Mucosa of rectum (tissue), 2 donors: ENCODE measurements at regions not wholly inside any gene's neighbourhood (a gene's known extent, or its start where the extent isn't known, plus 50 kb on each side); places are given as distances from the start of the nearest gene placed in this dataset.
"Not testable (repeated sequence)": the region's sequence is repeated elsewhere in the genome, so short reads cannot be mapped to it uniquely, and the experiment has no call there.

Experiments
- H3K27ac ChIP-seq, 2 donors: one replicate each; pipeline ENCODE4 v1.7.0; 2013; ENCODE audit warnings: inconsistent platforms in 2 of 2, low read depth in 2 of 2, low read length in 2 of 2
- H3K27me3 ChIP-seq, 2 donors: one replicate each; pipeline ENCODE4 v1.7.0; 2013; ENCODE audit warnings: low read length in 2 of 2; ENCODE audit not compliant: control insufficient read depth in 2 of 2, insufficient read depth in 2 of 2
- H3K36me3 ChIP-seq, 2 donors: one replicate each; pipeline ENCODE4 v1.7.0; 2013; ENCODE audit warnings: low read length in 2 of 2; ENCODE audit not compliant: control insufficient read depth in 2 of 2, insufficient read depth in 2 of 2
- H3K4me1 ChIP-seq, 2 donors: one replicate each; pipeline ENCODE4 v1.7.0; 2013; ENCODE audit warnings: low read length in 2 of 2, mild to moderate bottlenecking in 1 of 2; ENCODE audit not compliant: control insufficient read depth in 2 of 2, insufficient read depth in 2 of 2
- H3K4me3 ChIP-seq, 2 donors: one replicate each; pipeline ENCODE4 v1.7.0; 2013; ENCODE audit warnings: low read length in 2 of 2
- H3K9ac ChIP-seq, 2 donors: one replicate each; pipeline ENCODE4 v1.7.0; 2013; ENCODE audit warnings: low read length in 2 of 2, low read depth in 1 of 2, mild to moderate bottlenecking in 1 of 2
- H3K9me3 ChIP-seq, 2 donors: one replicate each; pipeline ENCODE4 v1.7.0; 2013; ENCODE audit warnings: low read length in 2 of 2; ENCODE audit not compliant: control insufficient read depth in 2 of 2
- donor health status: healthy.
- donor health status: Normal muscosa, but diverticular disease.

DNA sequence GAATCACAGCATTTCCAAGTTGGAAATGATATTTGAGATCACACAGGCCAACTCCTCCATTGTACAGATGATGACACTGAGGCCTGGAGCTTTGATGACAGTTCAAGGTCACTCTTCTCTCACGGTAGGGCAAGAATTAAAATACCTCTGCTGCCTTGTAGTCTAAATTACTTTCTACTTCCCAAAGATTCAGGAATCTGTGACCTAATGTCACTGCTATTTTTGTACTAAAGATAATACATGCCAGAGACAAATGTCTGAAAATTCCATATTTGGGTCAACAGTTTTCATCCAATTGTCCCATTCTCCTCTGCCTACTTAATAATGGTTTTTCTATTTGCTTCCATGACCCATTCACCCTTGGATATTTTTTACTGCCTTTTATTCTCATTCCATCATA, 160.0 kb downstream of the SOD2 start:
- no peak overlapping the region for H3K27ac ChIP-seq
- H3K4me3 ChIP-seq = no peak overlapping the region
- no peaks in the 10 kb centered on the region for H3K9me3 ChIP-seq
- H3K9ac ChIP-seq = no peak overlapping the region
- H3K4me1 ChIP-seq = no peaks in the 10 kb centered on the region
- H3K27me3 ChIP-seq = no peaks in the 10 kb centered on the region
- no peaks in the 10 kb centered on the region for H3K36me3 ChIP-seq

DNA sequence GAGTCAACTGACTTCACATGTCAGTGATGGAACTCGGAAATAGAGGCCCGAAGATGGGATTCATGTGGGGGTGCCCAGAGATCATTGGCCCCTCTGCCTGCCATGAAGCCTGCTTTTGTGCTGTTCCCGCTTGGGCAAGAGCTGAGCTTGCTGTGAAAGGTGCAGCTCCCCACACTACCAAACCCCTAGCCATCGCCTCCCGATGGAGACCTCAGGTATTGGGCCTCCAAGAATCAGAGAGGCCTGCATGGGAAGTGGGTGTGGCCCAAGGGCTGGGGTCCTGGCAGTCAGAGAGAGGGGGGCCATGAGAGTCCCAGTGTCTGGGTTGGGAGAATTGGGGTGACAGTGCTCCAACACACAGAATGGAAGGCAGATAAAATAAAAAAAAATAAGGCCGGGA, 160.9 kb downstream of the SOD2 start:
- H3K27ac ChIP-seq = no peak overlapping the region
- H3K4me1 ChIP-seq = no peaks in the 10 kb centered on the region
- no peaks in the 10 kb centered on the region for H3K36me3 ChIP-seq
- H3K27me3 ChIP-seq = no peaks in the 10 kb centered on the region
- H3K4me3 ChIP-seq = no peak overlapping the region
- H3K9me3 ChIP-seq = no peaks in the 10 kb centered on the region
- H3K9ac ChIP-seq = no peak overlapping the region

DNA sequence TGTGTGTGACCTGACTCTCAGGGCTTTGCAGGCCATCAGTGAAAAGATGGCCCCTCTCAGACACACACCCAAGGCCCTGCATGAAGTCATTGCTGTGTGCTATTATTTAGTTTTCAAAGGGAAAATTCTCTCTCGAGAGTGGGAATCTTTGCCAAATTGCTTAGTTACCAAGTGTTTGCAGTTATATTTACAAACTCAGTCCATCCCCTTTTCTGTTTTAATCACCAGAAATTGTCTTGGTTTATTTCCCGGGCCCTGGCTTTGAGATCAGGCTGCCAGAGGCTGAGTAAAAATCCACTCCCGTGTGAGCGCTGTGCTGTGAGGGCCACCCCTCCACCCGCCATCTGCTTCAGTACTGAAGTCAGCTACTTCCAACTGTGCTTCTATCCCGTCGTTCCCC, 163.1 kb downstream of the SOD2 start:
- H3K27me3 ChIP-seq = no peaks in the 10 kb centered on the region
- H3K9me3 ChIP-seq = no peaks in the 10 kb centered on the region
- no peaks in the 10 kb centered on the region for H3K4me1 ChIP-seq
- no peaks in the 10 kb centered on the region for H3K36me3 ChIP-seq
- no peak overlapping the region for H3K9ac ChIP-seq
- H3K4me3 ChIP-seq = no peak overlapping the region
- peak overlapping the region; percentile 23 to 37 for H3K27ac ChIP-seq

DNA sequence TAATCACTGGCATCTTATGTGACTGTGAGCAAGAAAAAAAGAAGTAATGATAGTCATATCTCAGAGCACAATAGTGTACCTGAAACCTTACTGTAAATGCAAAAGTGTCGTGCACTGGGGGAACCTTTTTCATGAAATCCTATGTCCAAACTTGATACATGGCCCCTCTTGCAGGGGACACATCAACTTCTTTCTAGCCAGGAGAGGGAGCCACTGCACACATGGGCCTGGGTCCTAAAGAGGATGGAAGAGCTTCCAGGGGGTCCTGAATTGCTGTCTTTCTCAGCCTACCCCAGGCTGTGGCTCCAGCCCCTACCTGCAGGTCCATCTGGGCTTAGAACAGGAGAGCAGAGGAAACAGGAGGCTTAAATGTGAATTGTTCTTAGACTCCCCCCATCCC, 165.7 kb downstream of the SOD2 start:
- H3K4me3 ChIP-seq = no peak overlapping the region
- H3K9me3 ChIP-seq = no peaks in the 10 kb centered on the region
- no peak overlapping the region for H3K9ac ChIP-seq
- no peaks in the 10 kb centered on the region for H3K27me3 ChIP-seq
- H3K4me1 ChIP-seq = no peaks in the 10 kb centered on the region
- no peak overlapping the region for H3K27ac ChIP-seq
- H3K36me3 ChIP-seq = no peaks in the 10 kb centered on the region

DNA sequence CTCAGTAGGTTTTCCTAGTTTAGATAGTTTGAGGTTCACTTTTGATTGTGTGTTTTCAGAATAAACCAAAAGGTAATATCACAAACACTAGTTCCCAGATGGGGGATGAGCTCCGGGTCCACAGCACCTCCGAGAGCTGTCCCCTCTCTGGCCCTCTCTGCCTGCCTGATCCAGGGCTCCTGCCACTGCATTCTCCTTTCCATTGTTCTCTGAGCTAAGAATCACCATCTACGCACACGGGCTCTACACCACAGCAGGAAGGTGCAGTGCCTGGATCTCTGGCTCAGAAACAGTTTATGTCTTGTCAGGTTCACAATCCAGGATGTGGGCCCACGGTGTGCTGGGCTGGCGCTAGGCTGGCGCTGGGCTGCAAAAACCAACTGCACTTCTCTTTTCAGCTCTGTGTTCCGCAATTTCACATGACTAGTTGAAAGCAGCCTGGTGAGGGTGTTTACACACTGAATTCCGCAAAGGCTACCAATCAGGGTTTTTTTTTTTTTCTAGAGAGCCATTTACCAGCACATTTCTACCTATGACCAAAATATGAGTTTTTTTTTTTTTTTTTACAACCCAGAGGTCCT, 167.5 kb downstream of the SOD2 start:
- Histone ChIP-seq H3K4me1 (no peaks in the 10 kb centered on the region), H3K4me3 (no peak overlapping the region), H3K9ac (no peak overlapping the region), H3K9me3 (no peaks in the 10 kb centered on the region), H3K36me3 (no peaks in the 10 kb centered on the region), H3K27ac (no peak overlapping the region), H3K27me3 (no peaks in the 10 kb centered on the region)

- Histone ChIP-seq H3K9ac (no peak overlapping the region), H3K36me3 (no peaks in the 10 kb centered on the region), H3K4me3 (no peak overlapping the region), H3K9me3 (no peaks in the 10 kb centered on the region), H3K27ac (no peak overlapping the region), H3K4me1 (no peaks in the 10 kb centered on the region), H3K27me3 (no peaks in the 10 kb centered on the region)
These were observed 170.0 kb downstream of the SOD2 start for GRCh38 chr6:159522877-159523547.

DNA sequence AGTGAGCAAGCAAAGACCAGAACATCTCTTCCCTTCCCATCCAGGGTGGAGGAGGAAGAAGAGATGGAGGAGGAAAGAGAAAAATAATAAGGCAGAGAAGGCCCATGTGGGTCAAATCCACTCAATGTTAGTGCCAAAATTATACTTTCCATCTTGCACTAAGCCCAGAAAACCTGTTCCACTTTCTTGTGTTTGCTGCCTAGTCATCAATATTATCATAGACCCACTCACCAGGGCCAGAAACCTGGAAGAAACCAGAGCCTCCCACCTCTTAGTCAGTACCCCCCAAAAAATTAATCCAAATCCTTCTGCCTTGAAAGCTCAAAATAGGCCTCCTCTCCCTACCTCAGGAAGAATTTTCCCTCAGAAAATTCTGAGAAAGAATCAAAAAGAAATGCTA, 171.1 kb downstream of the SOD2 start:
- Histone ChIP-seq H3K36me3 (no peaks in the 10 kb centered on the region), H3K4me3 (no peak overlapping the region), H3K27me3 (no peaks in the 10 kb centered on the region), H3K9ac (no peak overlapping the region), H3K27ac (no peak overlapping the region), H3K9me3 (no peaks in the 10 kb centered on the region), H3K4me1 (no peaks in the 10 kb centered on the region)

GRCh38 chr6:159520002-159520401, 173.0 kb downstream of the SOD2 start:
- Histone ChIP-seq H3K9ac (no peak overlapping the region), H3K27ac (no peak overlapping the region)

DNA sequence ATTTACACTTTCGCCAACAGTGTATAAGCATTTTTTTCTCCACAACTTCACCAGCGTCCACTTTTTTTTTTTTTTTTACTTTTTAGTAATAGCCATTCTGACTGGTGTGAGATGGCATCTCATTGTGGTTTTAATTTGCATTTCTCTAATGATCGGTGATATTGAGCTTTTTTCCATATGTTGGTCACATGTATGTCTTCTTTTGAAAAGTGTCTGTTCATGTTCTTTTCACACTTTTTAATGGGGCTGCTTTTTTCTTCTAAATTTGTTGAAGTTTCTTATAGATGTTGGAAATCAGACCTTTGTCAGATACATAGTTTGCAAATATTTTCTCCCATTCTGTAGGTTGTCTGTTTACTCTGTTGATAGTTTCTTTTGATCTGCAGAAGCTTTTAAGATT, 177.2 kb downstream of the SOD2 start:
- H3K9me3 ChIP-seq, H3K27me3 ChIP-seq, H3K4me3 ChIP-seq, H3K27ac ChIP-seq, H3K9ac ChIP-seq, H3K4me1 ChIP-seq, H3K36me3 ChIP-seq: not testable (repeated sequence)

More at GRCh38 chr6:159520002-159520401, 173.0 kb downstream of the SOD2 start:
- H3K4me3 ChIP-seq = no peak overlapping the region
- no peaks in the 10 kb centered on the region for H3K27me3 ChIP-seq
- H3K4me1 ChIP-seq = no peaks in the 10 kb centered on the region
- H3K36me3 ChIP-seq = no peaks in the 10 kb centered on the region
- no peaks in the 10 kb centered on the region for H3K9me3 ChIP-seq

GRCh38 chr6:159513914-159514313, 179.1 kb downstream of the SOD2 start:
- H3K4me3 ChIP-seq = no peak overlapping the region
- H3K9ac ChIP-seq = no peak overlapping the region
- H3K27me3 ChIP-seq = no peaks in the 10 kb centered on the region
- no peaks in the 10 kb centered on the region for H3K4me1 ChIP-seq
- H3K27ac ChIP-seq = no peak overlapping the region
- no peaks in the 10 kb centered on the region for H3K9me3 ChIP-seq
- no peaks in the 10 kb centered on the region for H3K36me3 ChIP-seq
